ENCODE measurements at regions not wholly inside any gene's neighbourhood (a gene's known extent, or its start where the extent isn't known, plus 50 kb on each side); places are given as distances from the start of the nearest gene placed in this dataset.

GRCh38 chr2:226435146-226435545, 364.5 kb downstream of the IRS1 start:
- no peak for DNase-seq (ENCODE audit: low spot score)

- no peak for DNase-seq (ENCODE audit: low spot score)
Measured at GRCh38 chr2:226434702-226435101, 364.9 kb downstream of the IRS1 start.

- no peak for DNase-seq (ENCODE audit: low spot score)
Measured at GRCh38 chr2:226431288-226431948, 368.2 kb downstream of the IRS1 start.

GRCh38 chr2:226429476-226429875, 370.1 kb downstream of the IRS1 start:
- no peak for DNase-seq (ENCODE audit: low spot score)

- DNase-seq (ENCODE audit: low spot score): no peak
Measured at GRCh38 chr2:226427538-226428307, 371.9 kb downstream of the IRS1 start.

GRCh38 chr2:226426292-226426736, 373.3 kb downstream of the IRS1 start:
- no peak for DNase-seq (ENCODE audit: low spot score)

- DNase-seq (ENCODE audit: low spot score): no peak
Measured at GRCh38 chr2:226424971-226425370, 374.6 kb downstream of the IRS1 start.

- DNase-seq (ENCODE audit: low spot score): peak; percentile 15
Measured at GRCh38 chr2:226423498-226423960, 376.1 kb downstream of the IRS1 start.

GRCh38 chr2:226420646-226421045, 379.0 kb downstream of the IRS1 start:
- no peak for DNase-seq (ENCODE audit: low spot score)

- no peak for DNase-seq (ENCODE audit: low spot score)
Measured at GRCh38 chr2:226418521-226418920, 381.1 kb downstream of the IRS1 start.

- no peak for DNase-seq (ENCODE audit: low spot score)
Measured at GRCh38 chr2:226414335-226414734, 385.3 kb downstream of the IRS1 start.

GRCh38 chr2:226413498-226414130, 386.0 kb downstream of the IRS1 start:
- no peak for DNase-seq (ENCODE audit: low spot score)

- DNase-seq (ENCODE audit: low spot score): no peak
Measured at GRCh38 chr2:226411727-226412360, 387.8 kb downstream of the IRS1 start.

- no peak for DNase-seq (ENCODE audit: low spot score)
Measured at GRCh38 chr2:226411205-226411604, 388.4 kb downstream of the IRS1 start.

- DNase-seq (ENCODE audit: low spot score): no peak
Measured at GRCh38 chr2:226410247-226410835, 389.3 kb downstream of the IRS1 start.

- DNase-seq (ENCODE audit: low spot score): no peak
Measured at GRCh38 chr2:226409134-226409533, 390.5 kb downstream of the IRS1 start.

- DNase-seq (ENCODE audit: low spot score): no peak
Measured at GRCh38 chr2:226408141-226408540, 391.5 kb downstream of the IRS1 start.

GRCh38 chr2:226407135-226407534, 392.5 kb downstream of the IRS1 start:
- no peak for DNase-seq (ENCODE audit: low spot score)

- DNase-seq (ENCODE audit: low spot score): no peak
Measured at GRCh38 chr2:226405465-226405864, 394.2 kb downstream of the IRS1 start.

GRCh38 chr2:226403369-226403768, 396.3 kb downstream of the IRS1 start:
- DNase-seq (ENCODE audit: low spot score): no peak

GRCh38 chr2:226399006-226399405, 400.6 kb downstream of the IRS1 start:
- no peak for DNase-seq (ENCODE audit: low spot score)

GRCh38 chr2:226398580-226398979, 401.0 kb downstream of the IRS1 start:
- no peak for DNase-seq (ENCODE audit: low spot score)
